GM13977 (cell line): ENCODE measurements at regions not wholly inside any gene's neighbourhood (a gene's known extent, or its start where the extent isn't known, plus 50 kb on each side); places are given as distances from the start of the nearest gene placed in this dataset.

ENCODE experiments used
- DNase-seq: peaks from one replicate; pipeline ENCODE4 v3.0.0; 2012; ENCODE audit warnings: low spot score
- CTCF ChIP-seq: IDR thresholded peaks from 2 replicates; pipeline ENCODE4 v1.5.1; 2012; ENCODE audit warnings: mild to moderate bottlenecking, control low read depth; ENCODE audit not compliant: insufficient read depth; ENCODE audit errors: extremely low read depth, missing control alignments
- in situ Hi-C: fragments of 300-500 bp; cut with MboI; formaldehyde crosslinking; loops from one replicate; pipeline ENCODE4 v1.12.0; 2022; ENCODE audit warnings: low sequenced_read_pairs, low pct_unique_long_range_greater_than_20kb, mixed read lengths, inconsistent platforms; ENCODE audit not compliant: unreplicated experiment

- in situ Hi-C loops = no loop called here
- DNase-seq = no peak
- TF ChIP-seq CTCF = no peak
Observed at GRCh38 chr7:67552738-67553137, 556.1 kb downstream of the TYW1 start.

GRCh38 chr7:67553378-67553777 lies 556.7 kb downstream of the TYW1 start:
- DNase-seq = no peak
- in situ Hi-C loops = no loop called here
- no peak for TF ChIP-seq CTCF

GRCh38 chr7:67554986-67555385 lies 558.4 kb downstream of the TYW1 start:
- TF ChIP-seq CTCF = no peak
- no peak for DNase-seq
- in situ Hi-C loops = no loop called here

GRCh38 chr7:67564959-67565358 lies 568.3 kb downstream of the TYW1 start:
- DNase-seq = no peak
- no peak for TF ChIP-seq CTCF
- in situ Hi-C loops = no loop called here

GRCh38 chr7:67566101-67566500 lies 569.5 kb downstream of the TYW1 start:
- TF ChIP-seq CTCF = no peak
- DNase-seq = no peak
- in situ Hi-C loops = no loop called here

GRCh38 chr7:67571026-67571545 lies 574.5 kb downstream of the TYW1 start:
- in situ Hi-C loops = no loop called here
- TF ChIP-seq CTCF = no peak
- DNase-seq = no peak

- DNase-seq = no peak
- in situ Hi-C loops = no loop called here
- TF ChIP-seq CTCF = no peak
Observed at GRCh38 chr7:67573639-67574038, 577.0 kb downstream of the TYW1 start.
